AG09309 (cell line): ENCODE measurements at regions not wholly inside any gene's neighbourhood (a gene's known extent, or its start where the extent isn't known, plus 50 kb on each side); places are given as distances from the start of the nearest gene placed in this dataset.
"Not testable (repeated sequence)": the region's sequence is repeated elsewhere in the genome, so short reads cannot be mapped to it uniquely, and the experiment has no call there.

ENCODE experiments used
- DNase-seq: peaks from one replicate; pipeline ENCODE4 v3.0.0-alpha.2; 2010; ENCODE audit warnings: low read depth
- H3K4me3 ChIP-seq: 2 replicates; pipeline ENCODE4 v1.5.1; 2011; ENCODE audit warnings: mild to moderate bottlenecking, low read depth, low read length, moderate library complexity; ENCODE audit not compliant: control insufficient read depth
- CTCF ChIP-seq: IDR thresholded peaks from 2 replicates; pipeline ENCODE4 v1.5.1; 2011; ENCODE audit warnings: mild to moderate bottlenecking, low read depth, low read length, inconsistent platforms; ENCODE audit not compliant: insufficient read depth, control insufficient read depth; ENCODE audit errors: missing control alignments

- H3K4me3 ChIP-seq: no peak overlapping the region
- no peak for TF ChIP-seq CTCF
- no peak for DNase-seq
These were observed 523.9 kb downstream of the DMRTA1 start for GRCh38 chr9:22970434-22970975.

GRCh38 chr9:22975951-22976350 lies 529.3 kb downstream of the DMRTA1 start:
- no peak overlapping the region for H3K4me3 ChIP-seq
- TF ChIP-seq CTCF: no peak
- DNase-seq: no peak

GRCh38 chr9:22976454-22976853 lies 529.8 kb downstream of the DMRTA1 start:
- no peak overlapping the region for H3K4me3 ChIP-seq
- no peak for TF ChIP-seq CTCF
- DNase-seq: no peak

GRCh38 chr9:22980429-22980828 lies 533.8 kb downstream of the DMRTA1 start:
- H3K4me3 ChIP-seq, DNase-seq: not testable (repeated sequence)

GRCh38 chr9:22986556-22986955 lies 539.9 kb downstream of the DMRTA1 start:
- H3K4me3 ChIP-seq: no peak overlapping the region
- no peak for DNase-seq
- no peak for TF ChIP-seq CTCF

GRCh38 chr9:22990349-22990748 lies 543.7 kb downstream of the DMRTA1 start:
- H3K4me3 ChIP-seq: no peak overlapping the region
- no peak for DNase-seq
- no peak for TF ChIP-seq CTCF

GRCh38 chr9:22992780-22993179 lies 546.2 kb downstream of the DMRTA1 start:
- DNase-seq: no peak
- H3K4me3 ChIP-seq: no peak overlapping the region
- TF ChIP-seq CTCF: no peak
